Neural cell (in vitro differentiated cells): ENCODE measurements at regions not wholly inside any gene's neighbourhood (a gene's known extent, or its start where the extent isn't known, plus 50 kb on each side); places are given as distances from the start of the nearest gene placed in this dataset.

Experiments used
- H2AFZ ChIP-seq: fragments of 200-600, 300-800 bp; sonication (generic), shearing (Covaris generic); 2 replicates; pipeline ENCODE4 v1.6.0; 2014; ENCODE audit warnings: low read depth, mild to moderate bottlenecking, antibody characterized with exemption, low read length, moderate library complexity
- H3F3A ChIP-seq: fragments of 200-600 bp; shearing (Covaris generic); 2 replicates; pipeline ENCODE4 v1.6.1; 2016; ENCODE audit warnings: mild to moderate bottlenecking, moderate library complexity, mixed read lengths, antibody characterized with exemption, low read length; ENCODE audit not compliant: insufficient read depth, poor library complexity, severe bottlenecking
- H3K27ac ChIP-seq: fragments of 200-600, 300-800 bp; sonication (generic), shearing (Covaris generic); 2 replicates; pipeline ENCODE4 v1.5.1; 2014; ENCODE audit warnings: mild to moderate bottlenecking, low read length, moderate library complexity
- H3K27me3 ChIP-seq: fragments of 300-800, 200-600 bp; sonication (generic), shearing (Covaris generic); 2 replicates; pipeline ENCODE4 v1.6.0; 2014; ENCODE audit warnings: mild to moderate bottlenecking, low read depth, low read length, moderate library complexity; ENCODE audit not compliant: insufficient read depth
- H3K36me3 ChIP-seq: fragments of 300-800, 200-600 bp; sonication (generic), shearing (Covaris generic); 2 replicates; pipeline ENCODE4 v1.5.1; 2014; ENCODE audit warnings: mild to moderate bottlenecking, antibody characterized with exemption, low read length, moderate library complexity; ENCODE audit not compliant: insufficient read depth
- H3K4me2 ChIP-seq: fragments of 300-800, 200-600 bp; sonication (generic), shearing (Covaris generic); 2 replicates; pipeline ENCODE4 v1.6.0; 2014; ENCODE audit warnings: mild to moderate bottlenecking, low read length
- H3K4me3 ChIP-seq: fragments of 300-800, 200-600 bp; sonication (generic), shearing (Covaris generic); 2 replicates; pipeline ENCODE4 v1.5.1; 2014; ENCODE audit warnings: mild to moderate bottlenecking, low read length, moderate library complexity
- H3K79me2 ChIP-seq: fragments of 200-600 bp; shearing (Covaris generic); replicated peaks from 2 replicates; pipeline ENCODE4 v1.6.0; 2014; ENCODE audit warnings: mild to moderate bottlenecking, low read length, moderate library complexity; ENCODE audit not compliant: insufficient read depth
- H3K9ac ChIP-seq: fragments of 300-800, 200-600 bp; sonication (generic), shearing (Covaris generic); 2 replicates; pipeline ENCODE4 v1.6.1; 2016; ENCODE audit warnings: mild to moderate bottlenecking, low read length, mixed read lengths
- H3K9me2 ChIP-seq: fragments of 200-600 bp; shearing (Covaris generic); 2 replicates; pipeline ENCODE4 v1.6.1; 2016; ENCODE audit warnings: mild to moderate bottlenecking, low read length, mixed read lengths; ENCODE audit not compliant: insufficient read depth
- H3K9me3 ChIP-seq: fragments of 200-600, 300-800 bp; sonication (generic), shearing (Covaris generic); 2 replicates; pipeline ENCODE4 v1.6.1; 2016; ENCODE audit warnings: mild to moderate bottlenecking, mixed run types, low read length, moderate library complexity, mixed read lengths
- H4K20me1 ChIP-seq: fragments of 200-600 bp; shearing (Covaris generic); 2 replicates; pipeline ENCODE4 v1.6.1; 2016; ENCODE audit warnings: mild to moderate bottlenecking, mixed run types; ENCODE audit not compliant: insufficient read depth
- EP300 ChIP-seq: fragments of 450-650 bp; conservative IDR thresholded peaks from 2 replicates; pipeline ENCODE4 v1.6.1; 2014; ENCODE audit warnings: antibody characterized with exemption, mild to moderate bottlenecking, moderate library complexity; ENCODE audit not compliant: poor library complexity, severe bottlenecking
- EZH2 ChIP-seq: fragments of 200-600, 300-800 bp; shearing (Covaris generic), sonication (generic); IDR thresholded peaks from 2 replicates; pipeline ENCODE4 v1.6.1; 2014; ENCODE audit warnings: antibody characterized with exemption, low read length, borderline replicate concordance, mild to moderate bottlenecking; ENCODE audit not compliant: insufficient read depth, poor library complexity, severe bottlenecking
- MXI1 ChIP-seq: fragments of 450-650 bp; conservative IDR thresholded peaks from 2 replicates; pipeline ENCODE4 v1.6.1; 2014; ENCODE audit warnings: antibody characterized with exemption, mild to moderate bottlenecking; ENCODE audit not compliant: poor library complexity, severe bottlenecking
- POLR2AphosphoS5 ChIP-seq: IDR thresholded peaks from 2 replicates; pipeline ENCODE4 v1.6.1; 2012
- RAD21 ChIP-seq: fragments of 450-650 bp; conservative IDR thresholded peaks from 2 replicates; pipeline ENCODE4 v1.6.1; 2014; ENCODE audit warnings: antibody characterized with exemption, mild to moderate bottlenecking, moderate library complexity
- SMC3 ChIP-seq: fragments of 450-650 bp; conservative IDR thresholded peaks from 2 replicates; pipeline ENCODE4 v1.6.1; 2014; ENCODE audit warnings: antibody characterized with exemption, mild to moderate bottlenecking, moderate library complexity; ENCODE audit not compliant: poor library complexity
- TAF1 ChIP-seq: IDR thresholded peaks from 2 replicates; pipeline ENCODE4 v1.6.1; 2012; ENCODE audit warnings: low read depth
- TF ChIP-seq, protein P1 (sequence below): IDR thresholded peaks from 2 replicates; pipeline ENCODE4 v1.6.1; 2012; ENCODE audit warnings: borderline replicate concordance
- TF ChIP-seq, protein P2 (sequence below): fragments of 450-650 bp; IDR thresholded peaks from 2 replicates; pipeline ENCODE4 v1.5.1; 2014; ENCODE audit warnings: antibody characterized with exemption, mild to moderate bottlenecking, moderate library complexity; ENCODE audit not compliant: poor library complexity, severe bottlenecking

DNA sequence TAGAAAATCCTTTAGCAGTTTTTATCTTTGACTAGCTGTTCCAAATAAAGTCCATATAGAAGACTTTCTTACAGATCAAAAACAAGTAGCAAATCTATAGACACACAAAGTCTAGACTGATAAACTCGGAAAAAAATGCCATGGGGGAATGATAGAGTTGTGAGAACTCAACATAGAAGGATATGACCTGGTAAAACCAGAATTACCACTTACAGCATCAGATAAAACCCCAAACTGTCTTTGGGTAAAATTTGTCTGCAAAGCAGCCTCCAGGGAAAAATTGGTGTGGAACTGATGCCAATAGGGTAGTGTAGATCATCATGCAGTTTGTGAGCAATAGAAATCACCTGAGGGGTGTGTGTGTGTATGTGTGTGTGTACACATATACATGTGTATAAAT is 579.1 kb downstream of the SPOCK3 start:
- H3K4me2 ChIP-seq, result no peak overlapping the region
- no peak overlapping the region for H3K9ac ChIP-seq
- H3K79me2 ChIP-seq, result no peaks in the 10 kb centered on the region
- H3K27me3 ChIP-seq, result no peaks in the 10 kb centered on the region
- no peaks in the 10 kb centered on the region for H4K20me1 ChIP-seq
- H3K36me3 ChIP-seq, result no peaks in the 10 kb centered on the region
- no peak overlapping the region for H2AFZ ChIP-seq
- no peaks in the 10 kb centered on the region for H3K9me3 ChIP-seq
- no peak for TF ChIP-seq SMC3
- TF ChIP-seq POLR2AphosphoS5, result no peak
- no peak for TF ChIP-seq MXI1
- no peak for TF ChIP-seq TAF1
- TF ChIP-seq EZH2, result no peak
- TF ChIP-seq, protein P1, sequence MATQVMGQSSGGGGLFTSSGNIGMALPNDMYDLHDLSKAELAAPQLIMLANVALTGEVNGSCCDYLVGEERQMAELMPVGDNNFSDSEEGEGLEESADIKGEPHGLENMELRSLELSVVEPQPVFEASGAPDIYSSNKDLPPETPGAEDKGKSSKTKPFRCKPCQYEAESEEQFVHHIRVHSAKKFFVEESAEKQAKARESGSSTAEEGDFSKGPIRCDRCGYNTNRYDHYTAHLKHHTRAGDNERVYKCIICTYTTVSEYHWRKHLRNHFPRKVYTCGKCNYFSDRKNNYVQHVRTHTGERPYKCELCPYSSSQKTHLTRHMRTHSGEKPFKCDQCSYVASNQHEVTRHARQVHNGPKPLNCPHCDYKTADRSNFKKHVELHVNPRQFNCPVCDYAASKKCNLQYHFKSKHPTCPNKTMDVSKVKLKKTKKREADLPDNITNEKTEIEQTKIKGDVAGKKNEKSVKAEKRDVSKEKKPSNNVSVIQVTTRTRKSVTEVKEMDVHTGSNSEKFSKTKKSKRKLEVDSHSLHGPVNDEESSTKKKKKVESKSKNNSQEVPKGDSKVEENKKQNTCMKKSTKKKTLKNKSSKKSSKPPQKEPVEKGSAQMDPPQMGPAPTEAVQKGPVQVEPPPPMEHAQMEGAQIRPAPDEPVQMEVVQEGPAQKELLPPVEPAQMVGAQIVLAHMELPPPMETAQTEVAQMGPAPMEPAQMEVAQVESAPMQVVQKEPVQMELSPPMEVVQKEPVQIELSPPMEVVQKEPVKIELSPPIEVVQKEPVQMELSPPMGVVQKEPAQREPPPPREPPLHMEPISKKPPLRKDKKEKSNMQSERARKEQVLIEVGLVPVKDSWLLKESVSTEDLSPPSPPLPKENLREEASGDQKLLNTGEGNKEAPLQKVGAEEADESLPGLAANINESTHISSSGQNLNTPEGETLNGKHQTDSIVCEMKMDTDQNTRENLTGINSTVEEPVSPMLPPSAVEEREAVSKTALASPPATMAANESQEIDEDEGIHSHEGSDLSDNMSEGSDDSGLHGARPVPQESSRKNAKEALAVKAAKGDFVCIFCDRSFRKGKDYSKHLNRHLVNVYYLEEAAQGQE, result no peak
- TF ChIP-seq, protein P2, sequence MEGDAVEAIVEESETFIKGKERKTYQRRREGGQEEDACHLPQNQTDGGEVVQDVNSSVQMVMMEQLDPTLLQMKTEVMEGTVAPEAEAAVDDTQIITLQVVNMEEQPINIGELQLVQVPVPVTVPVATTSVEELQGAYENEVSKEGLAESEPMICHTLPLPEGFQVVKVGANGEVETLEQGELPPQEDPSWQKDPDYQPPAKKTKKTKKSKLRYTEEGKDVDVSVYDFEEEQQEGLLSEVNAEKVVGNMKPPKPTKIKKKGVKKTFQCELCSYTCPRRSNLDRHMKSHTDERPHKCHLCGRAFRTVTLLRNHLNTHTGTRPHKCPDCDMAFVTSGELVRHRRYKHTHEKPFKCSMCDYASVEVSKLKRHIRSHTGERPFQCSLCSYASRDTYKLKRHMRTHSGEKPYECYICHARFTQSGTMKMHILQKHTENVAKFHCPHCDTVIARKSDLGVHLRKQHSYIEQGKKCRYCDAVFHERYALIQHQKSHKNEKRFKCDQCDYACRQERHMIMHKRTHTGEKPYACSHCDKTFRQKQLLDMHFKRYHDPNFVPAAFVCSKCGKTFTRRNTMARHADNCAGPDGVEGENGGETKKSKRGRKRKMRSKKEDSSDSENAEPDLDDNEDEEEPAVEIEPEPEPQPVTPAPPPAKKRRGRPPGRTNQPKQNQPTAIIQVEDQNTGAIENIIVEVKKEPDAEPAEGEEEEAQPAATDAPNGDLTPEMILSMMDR, result no peak
- no peak for TF ChIP-seq EP300
- TF ChIP-seq RAD21, result no peak
- no peak overlapping the region for H3K27ac ChIP-seq
- no peaks in the 10 kb centered on the region for H3F3A ChIP-seq
- H3K9me2 ChIP-seq, result no peaks in the 10 kb centered on the region
- H3K4me3 ChIP-seq, result no peak overlapping the region

- Histone ChIP-seq H3K36me3 (no peaks in the 10 kb centered on the region), H3K9me2 (no peaks in the 10 kb centered on the region), H3K27me3 (no peaks in the 10 kb centered on the region), H3K4me3 (no peak overlapping the region), H3K9me3 (no peaks in the 10 kb centered on the region), H2AFZ (no peak overlapping the region), H3K9ac (no peak overlapping the region), H4K20me1 (no peaks in the 10 kb centered on the region), H3K79me2 (no peaks in the 10 kb centered on the region), H3F3A (no peaks in the 10 kb centered on the region), H3K4me2 (no peak overlapping the region), H3K27ac (no peak overlapping the region)
- TF ChIP-seq EZH2, result no peak
- no peak for TF ChIP-seq MXI1
- TF ChIP-seq EP300, result no peak
- TF ChIP-seq SMC3, result no peak
- TF ChIP-seq TAF1, result no peak
- TF ChIP-seq, protein P1, result no peak
- TF ChIP-seq, protein P2, result no peak
- TF ChIP-seq RAD21, result no peak
Observed at GRCh38 chr4:166655705-166656104, 578.6 kb downstream of the SPOCK3 start.
